DND-41 (cell line): ENCODE measurements at regions not wholly inside any gene's neighbourhood (a gene's known extent, or its start where the extent isn't known, plus 50 kb on each side); places are given as distances from the start of the nearest gene placed in this dataset.

Experiments
- EZH2 ChIP-seq: IDR thresholded peaks from 3 replicates; pipeline ENCODE4 v1.6.1; 2012; ENCODE audit warnings: borderline replicate concordance, low read depth, mild to moderate bottlenecking, moderate library complexity, low read length, inconsistent platforms; ENCODE audit not compliant: severe bottlenecking
- TF ChIP-seq, protein P1 (sequence below): IDR thresholded peaks from 2 replicates; pipeline ENCODE4 v1.5.1; 2012; ENCODE audit warnings: borderline replicate concordance, low read length, moderate library complexity, mild to moderate bottlenecking; ENCODE audit not compliant: poor library complexity, severe bottlenecking; ENCODE audit errors: extremely low read depth

DNA sequence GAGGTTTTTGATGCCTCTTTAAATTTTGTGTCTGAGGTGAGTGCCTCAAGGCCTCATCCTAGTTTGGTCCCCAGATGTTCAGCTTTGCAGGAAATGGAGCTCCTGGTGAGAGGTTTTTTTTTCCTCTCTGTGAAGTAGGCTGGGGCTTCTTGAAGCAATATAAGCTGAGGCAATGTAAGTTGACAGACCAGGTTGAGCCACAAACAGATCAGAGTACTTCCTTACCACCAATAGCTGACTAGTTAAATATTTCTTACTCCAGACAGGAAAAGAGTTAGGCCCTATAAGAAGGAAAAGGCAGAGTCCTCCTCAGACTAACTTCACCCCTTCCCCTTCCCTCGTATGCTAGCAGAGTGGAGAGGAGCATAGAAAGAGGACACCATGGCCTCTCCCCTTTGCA is 341.0 kb downstream of the LMO4 start:
- TF ChIP-seq, protein P1, sequence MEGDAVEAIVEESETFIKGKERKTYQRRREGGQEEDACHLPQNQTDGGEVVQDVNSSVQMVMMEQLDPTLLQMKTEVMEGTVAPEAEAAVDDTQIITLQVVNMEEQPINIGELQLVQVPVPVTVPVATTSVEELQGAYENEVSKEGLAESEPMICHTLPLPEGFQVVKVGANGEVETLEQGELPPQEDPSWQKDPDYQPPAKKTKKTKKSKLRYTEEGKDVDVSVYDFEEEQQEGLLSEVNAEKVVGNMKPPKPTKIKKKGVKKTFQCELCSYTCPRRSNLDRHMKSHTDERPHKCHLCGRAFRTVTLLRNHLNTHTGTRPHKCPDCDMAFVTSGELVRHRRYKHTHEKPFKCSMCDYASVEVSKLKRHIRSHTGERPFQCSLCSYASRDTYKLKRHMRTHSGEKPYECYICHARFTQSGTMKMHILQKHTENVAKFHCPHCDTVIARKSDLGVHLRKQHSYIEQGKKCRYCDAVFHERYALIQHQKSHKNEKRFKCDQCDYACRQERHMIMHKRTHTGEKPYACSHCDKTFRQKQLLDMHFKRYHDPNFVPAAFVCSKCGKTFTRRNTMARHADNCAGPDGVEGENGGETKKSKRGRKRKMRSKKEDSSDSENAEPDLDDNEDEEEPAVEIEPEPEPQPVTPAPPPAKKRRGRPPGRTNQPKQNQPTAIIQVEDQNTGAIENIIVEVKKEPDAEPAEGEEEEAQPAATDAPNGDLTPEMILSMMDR: no peak
- TF ChIP-seq EZH2: no peak
